IPS DF 6.9 (cell line): ENCODE measurements at regions not wholly inside any gene's neighbourhood (a gene's known extent, or its start where the extent isn't known, plus 50 kb on each side); places are given as distances from the start of the nearest gene placed in this dataset.

Experiments used
- DNase-seq: peaks from one replicate; pipeline ENCODE4 v3.0.0-alpha.2; 2013; ENCODE audit warnings: low read depth, low spot score
- H3K27ac ChIP-seq: one replicate; pipeline ENCODE4 v1.5.1; 2013; ENCODE audit warnings: low read length, control low read depth
- H3K27me3 ChIP-seq: 2 replicates; pipeline ENCODE4 v1.6.1; 2013; ENCODE audit warnings: mild to moderate bottlenecking, low read length; ENCODE audit not compliant: control insufficient read depth, insufficient read depth
- H3K36me3 ChIP-seq: 2 replicates; pipeline ENCODE4 v1.6.1; 2013; ENCODE audit warnings: low read length; ENCODE audit not compliant: control insufficient read depth, insufficient read depth
- H3K4me1 ChIP-seq: 2 replicates; pipeline ENCODE4 v1.6.1; 2013; ENCODE audit warnings: low read length; ENCODE audit not compliant: control insufficient read depth, insufficient read depth
- H3K4me3 ChIP-seq: 2 replicates; pipeline ENCODE4 v1.5.1; 2013; ENCODE audit warnings: mild to moderate bottlenecking, low read length
- H3K9me3 ChIP-seq: 2 replicates; pipeline ENCODE4 v1.6.1; 2013; ENCODE audit warnings: low read length, inconsistent platforms; ENCODE audit not compliant: control insufficient read depth, insufficient read depth
- WGBS: extraction: QIAGEN DNeasy Blood & Tissue Kit; methylation state at CpG from one replicate; pipeline ENCODE4 v1.1.7; 2013; ENCODE audit warnings: mixed read lengths, missing lambda C conversion rate; ENCODE audit not compliant: insufficient read length, insufficient coverage; 5-methylcytosine and 5-hydroxymethylcytosine counted together

- no peak overlapping the region for H3K4me3 ChIP-seq
- H3K27ac ChIP-seq, result no peak overlapping the region
- DNase-seq, result no peak
- H3K9me3 ChIP-seq, result no peaks in the 10 kb centered on the region
- no peaks in the 10 kb centered on the region for H3K4me1 ChIP-seq
- H3K27me3 ChIP-seq, result no peaks in the 10 kb centered on the region
- no peaks in the 10 kb centered on the region for H3K36me3 ChIP-seq
Measured at GRCh38 chr6:50102676-50103075, 52.9 kb upstream of the DEFB112 start.

GRCh38 chr6:50110587-50110986 is 60.9 kb upstream of the DEFB112 start:
- Histone ChIP-seq H3K9me3 (no peaks in the 10 kb centered on the region), H3K27ac (no peak overlapping the region), H3K27me3 (no peaks in the 10 kb centered on the region), H3K4me3 (no peak overlapping the region), H3K36me3 (no peaks in the 10 kb centered on the region), H3K4me1 (0 out of 2 replicates have a peak, but pooled peaks cover 2% of the 10 kb centered on the region)
- DNase-seq, result no peak
- WGBS, result no CpG with 5 or more reads among the region's 2 CpGs

DNA sequence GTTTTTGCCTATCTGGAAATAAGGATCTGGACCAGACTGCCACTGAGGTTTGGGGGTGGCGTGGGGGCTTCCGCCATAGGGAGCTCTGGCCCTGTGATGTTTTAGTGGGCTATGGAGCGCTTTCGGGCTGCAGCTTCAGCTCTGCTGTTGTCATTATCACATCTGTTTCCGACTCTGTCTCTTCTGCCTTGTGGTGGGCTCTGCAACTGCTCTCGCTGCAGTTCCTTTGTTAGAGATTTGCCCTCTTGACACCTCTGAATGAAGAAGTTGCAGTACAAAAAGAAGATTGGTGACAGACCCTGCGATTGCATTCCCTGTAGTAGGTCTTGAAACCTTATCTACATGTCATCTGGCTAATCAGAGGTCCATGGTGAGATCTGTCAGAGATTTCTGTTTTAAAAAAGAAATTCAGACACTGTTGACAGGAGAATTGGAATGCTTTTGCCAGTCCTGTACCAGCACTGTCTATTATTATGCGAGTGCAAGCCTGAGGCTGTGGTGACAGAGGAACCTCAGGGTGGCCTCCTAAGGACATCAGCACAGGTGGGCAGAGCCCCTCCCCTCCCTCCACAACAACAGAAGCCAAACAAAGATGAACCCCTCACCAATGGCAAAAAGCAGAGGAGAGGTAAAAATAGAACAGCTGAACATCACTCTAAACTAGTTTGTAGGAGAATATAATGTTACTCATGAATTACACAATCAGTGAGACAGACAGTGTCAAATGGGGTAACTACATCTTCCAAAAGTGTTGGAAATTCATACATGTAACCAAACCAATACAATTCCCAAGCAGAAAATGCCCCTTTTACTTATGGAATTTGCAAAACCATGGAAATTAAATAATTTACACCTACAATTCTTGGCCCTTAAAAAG is 63.5 kb upstream of the DEFB112 start:
- H3K27me3 ChIP-seq, result no peaks in the 10 kb centered on the region
- H3K9me3 ChIP-seq, result no peaks in the 10 kb centered on the region
- no peak overlapping the region for H3K4me3 ChIP-seq
- no CpG with 5 or more reads among the region's 8 CpGs for WGBS
- no peak for DNase-seq
- H3K36me3 ChIP-seq, result no peaks in the 10 kb centered on the region
- H3K27ac ChIP-seq, result no peak overlapping the region
- H3K4me1 ChIP-seq, result 0 out of 2 replicates have a peak, but pooled peaks cover 2% of the 10 kb centered on the region

- H3K27me3 ChIP-seq, result no peaks in the 10 kb centered on the region
Measured at GRCh38 chr6:50116390-50116789, 66.7 kb upstream of the DEFB112 start.

GRCh38 chr6:50116797-50117542 is 67.2 kb upstream of the DEFB112 start:
- Histone ChIP-seq H3K4me1 (0 out of 2 replicates have a peak, but pooled peaks cover 2% of the 10 kb centered on the region), H3K9me3 (no peaks in the 10 kb centered on the region), H3K36me3 (no peaks in the 10 kb centered on the region), H3K27ac (no peak overlapping the region), H3K4me3 (no peak overlapping the region), H3K27me3 (no peaks in the 10 kb centered on the region)
- no CpG with 5 or more reads among the region's 4 CpGs for WGBS
- DNase-seq, result no peak

More at GRCh38 chr6:50116390-50116789, 66.7 kb upstream of the DEFB112 start:
- Histone ChIP-seq H3K27ac (no peak overlapping the region), H3K4me1 (0 out of 2 replicates have a peak, but pooled peaks cover 2% of the 10 kb centered on the region), H3K4me3 (no peak overlapping the region), H3K36me3 (no peaks in the 10 kb centered on the region), H3K9me3 (no peaks in the 10 kb centered on the region)
- no peak for DNase-seq
- WGBS, result no CpG with 5 or more reads among the region's 2 CpGs

GRCh38 chr6:50120300-50120699 is 70.6 kb upstream of the DEFB112 start:
- no peak for DNase-seq
- no CpG with 5 or more reads among the region's 3 CpGs for WGBS

DNA sequence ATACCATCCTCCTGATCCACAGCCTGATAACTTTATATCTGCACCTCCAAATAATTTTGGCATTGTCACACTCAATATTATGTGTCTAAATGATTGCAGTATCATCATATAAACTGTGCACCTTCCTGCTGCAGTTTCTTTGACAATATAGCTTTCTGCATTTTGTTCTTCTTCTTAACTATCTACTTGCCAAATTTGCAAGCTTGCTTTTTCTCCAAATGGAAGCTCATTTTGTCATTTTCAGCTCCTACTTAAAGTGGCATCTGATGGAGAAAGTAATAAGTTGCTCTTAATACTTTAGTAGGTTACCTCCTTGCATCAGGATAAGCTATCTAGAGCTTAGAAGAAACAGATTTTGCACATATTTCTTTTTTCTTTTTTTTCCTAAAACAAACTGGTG is 74.0 kb upstream of the DEFB112 start:
- no peak for DNase-seq
- H3K27me3 ChIP-seq, result no peaks in the 10 kb centered on the region
- no peak overlapping the region for H3K27ac ChIP-seq
- H3K4me1 ChIP-seq, result no peaks in the 10 kb centered on the region
- no peak overlapping the region for H3K4me3 ChIP-seq
- no peaks in the 10 kb centered on the region for H3K36me3 ChIP-seq
- no peaks in the 10 kb centered on the region for H3K9me3 ChIP-seq

More at GRCh38 chr6:50120300-50120699, 70.6 kb upstream of the DEFB112 start:
- H3K27me3 ChIP-seq, result no peaks in the 10 kb centered on the region
- no peaks in the 10 kb centered on the region for H3K9me3 ChIP-seq
- H3K27ac ChIP-seq, result no peak overlapping the region
- no peak overlapping the region for H3K4me3 ChIP-seq
- no peaks in the 10 kb centered on the region for H3K36me3 ChIP-seq
- H3K4me1 ChIP-seq, result no peaks in the 10 kb centered on the region

- H3K4me1 ChIP-seq, result no peaks in the 10 kb centered on the region
- WGBS, result no CpG with 5 or more reads among the region's 2 CpGs
- H3K4me3 ChIP-seq, result no peak overlapping the region
- H3K27me3 ChIP-seq, result no peaks in the 10 kb centered on the region
- H3K27ac ChIP-seq, result no peak overlapping the region
- DNase-seq, result no peak
- no peaks in the 10 kb centered on the region for H3K9me3 ChIP-seq
- no peaks in the 10 kb centered on the region for H3K36me3 ChIP-seq
Measured at GRCh38 chr6:50124572-50124971, 74.8 kb upstream of the DEFB112 start.

GRCh38 chr6:50128420-50129005 is 78.8 kb upstream of the DEFB112 start:
- DNase-seq, result no peak
- Histone ChIP-seq H3K36me3 (no peaks in the 10 kb centered on the region), H3K9me3 (no peaks in the 10 kb centered on the region), H3K27me3 (no peaks in the 10 kb centered on the region), H3K27ac (no peak overlapping the region), H3K4me3 (no peak overlapping the region), H3K4me1 (no peaks in the 10 kb centered on the region)
- no CpG with 5 or more reads among the region's 2 CpGs for WGBS

- H3K27ac ChIP-seq, result no peak overlapping the region
- no CpG with 5 or more reads among the region's 1 CpG for WGBS
- H3K4me3 ChIP-seq, result no peak overlapping the region
- H3K4me1 ChIP-seq, result no peaks in the 10 kb centered on the region
- H3K27me3 ChIP-seq, result no peaks in the 10 kb centered on the region
- no peak for DNase-seq
- no peaks in the 10 kb centered on the region; the same call in 1 of the 2 replicates for H3K9me3 ChIP-seq
- no peaks in the 10 kb centered on the region for H3K36me3 ChIP-seq
Measured at GRCh38 chr6:50135968-50136367, 86.2 kb upstream of the DEFB112 start.
